ENCODE measurements at regions not wholly inside any gene's neighbourhood (a gene's known extent, or its start where the extent isn't known, plus 50 kb on each side); places are given as distances from the start of the nearest gene placed in this dataset.

- no peaks in the 10 kb centered on the region for H3K36me3 ChIP-seq (ENCODE audit: control insufficient read depth, low read length)
- H4K20me1 ChIP-seq (ENCODE audit: control insufficient read depth, insufficient read depth, low read depth, low read length) = no peaks in the 10 kb centered on the region
- H3K9me2 ChIP-seq (replicated peaks; ENCODE audit: control insufficient read depth, low read length) = no peaks in the 10 kb centered on the region
- H3K79me2 ChIP-seq (ENCODE audit: control insufficient read depth, low read length) = no peaks in the 10 kb centered on the region
- no peak overlapping the region for H3K4me2 ChIP-seq (ENCODE audit: low read length)
- no peaks in the 10 kb centered on the region for H3F3A ChIP-seq (ENCODE audit: control insufficient read depth, insufficient read depth)
- H3K9me3 ChIP-seq (ENCODE audit: control insufficient read depth, insufficient read depth, low read length) = no peaks in the 10 kb centered on the region
- H3K27me3 ChIP-seq (ENCODE audit: control insufficient read depth, low read length) = no peaks in the 10 kb centered on the region
- no peak overlapping the region for H3K4me3 ChIP-seq (ENCODE audit: low read length)
- TF ChIP-seq, protein P1, sequence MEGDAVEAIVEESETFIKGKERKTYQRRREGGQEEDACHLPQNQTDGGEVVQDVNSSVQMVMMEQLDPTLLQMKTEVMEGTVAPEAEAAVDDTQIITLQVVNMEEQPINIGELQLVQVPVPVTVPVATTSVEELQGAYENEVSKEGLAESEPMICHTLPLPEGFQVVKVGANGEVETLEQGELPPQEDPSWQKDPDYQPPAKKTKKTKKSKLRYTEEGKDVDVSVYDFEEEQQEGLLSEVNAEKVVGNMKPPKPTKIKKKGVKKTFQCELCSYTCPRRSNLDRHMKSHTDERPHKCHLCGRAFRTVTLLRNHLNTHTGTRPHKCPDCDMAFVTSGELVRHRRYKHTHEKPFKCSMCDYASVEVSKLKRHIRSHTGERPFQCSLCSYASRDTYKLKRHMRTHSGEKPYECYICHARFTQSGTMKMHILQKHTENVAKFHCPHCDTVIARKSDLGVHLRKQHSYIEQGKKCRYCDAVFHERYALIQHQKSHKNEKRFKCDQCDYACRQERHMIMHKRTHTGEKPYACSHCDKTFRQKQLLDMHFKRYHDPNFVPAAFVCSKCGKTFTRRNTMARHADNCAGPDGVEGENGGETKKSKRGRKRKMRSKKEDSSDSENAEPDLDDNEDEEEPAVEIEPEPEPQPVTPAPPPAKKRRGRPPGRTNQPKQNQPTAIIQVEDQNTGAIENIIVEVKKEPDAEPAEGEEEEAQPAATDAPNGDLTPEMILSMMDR (IDR thresholded peaks at IDR 0.05; ENCODE audit: low read depth, low read length, poor library complexity, severe bottlenecking) = no peak
- no peak for TF ChIP-seq EZH2phosphoT487 (IDR thresholded peaks at IDR 0.05; ENCODE audit: borderline replicate concordance, low read length)
- H3K4me1 ChIP-seq (ENCODE audit: control insufficient read depth, low read length) = no peaks in the 10 kb centered on the region
- H3K27ac ChIP-seq (ENCODE audit: low read depth, low read length) = no peak overlapping the region
Observed at GRCh38 chr3:144127700-144128099, 156.1 kb downstream of the DIPK2A start.

- no peak overlapping the region for H3K27ac ChIP-seq (ENCODE audit: low read depth, low read length)
Observed at GRCh38 chr3:144128108-144128892, 156.7 kb downstream of the DIPK2A start.

GRCh38 chr3:144129536-144130214, 158.1 kb downstream of the DIPK2A start:
- no peaks in the 10 kb centered on the region for H3K4me1 ChIP-seq (ENCODE audit: control insufficient read depth, low read length)
- no peaks in the 10 kb centered on the region for H3K9me2 ChIP-seq (replicated peaks; ENCODE audit: control insufficient read depth, low read length)
- H4K20me1 ChIP-seq (ENCODE audit: control insufficient read depth, insufficient read depth, low read depth, low read length) = no peaks in the 10 kb centered on the region
- H3K27ac ChIP-seq (ENCODE audit: low read depth, low read length) = no peak overlapping the region
- no peak for TF ChIP-seq EZH2phosphoT487 (IDR thresholded peaks at IDR 0.05; ENCODE audit: borderline replicate concordance, low read length)
- TF ChIP-seq, protein P1 (IDR thresholded peaks at IDR 0.05; ENCODE audit: low read depth, low read length, poor library complexity, severe bottlenecking) = no peak
- no peaks in the 10 kb centered on the region for H3K79me2 ChIP-seq (ENCODE audit: control insufficient read depth, low read length)
- no peak overlapping the region for H3K4me2 ChIP-seq (ENCODE audit: low read length)
- H3K4me3 ChIP-seq (ENCODE audit: low read length) = no peak overlapping the region
- H3K36me3 ChIP-seq (ENCODE audit: control insufficient read depth, low read length) = no peaks in the 10 kb centered on the region
- no peaks in the 10 kb centered on the region for H3K9me3 ChIP-seq (ENCODE audit: control insufficient read depth, insufficient read depth, low read length)
- no peaks in the 10 kb centered on the region for H3K27me3 ChIP-seq (ENCODE audit: control insufficient read depth, low read length)
- H3F3A ChIP-seq (ENCODE audit: control insufficient read depth, insufficient read depth) = no peaks in the 10 kb centered on the region

More at GRCh38 chr3:144128108-144128892, 156.7 kb downstream of the DIPK2A start:
- no peaks in the 10 kb centered on the region for H3K79me2 ChIP-seq (ENCODE audit: control insufficient read depth, low read length)
- H3K4me1 ChIP-seq (ENCODE audit: control insufficient read depth, low read length) = no peaks in the 10 kb centered on the region
- H3K9me2 ChIP-seq (replicated peaks; ENCODE audit: control insufficient read depth, low read length) = no peaks in the 10 kb centered on the region
- H3K27me3 ChIP-seq (ENCODE audit: control insufficient read depth, low read length) = no peaks in the 10 kb centered on the region
- no peaks in the 10 kb centered on the region for H3F3A ChIP-seq (ENCODE audit: control insufficient read depth, insufficient read depth)
- H3K4me2 ChIP-seq (ENCODE audit: low read length) = no peak overlapping the region
- H4K20me1 ChIP-seq (ENCODE audit: control insufficient read depth, insufficient read depth, low read depth, low read length) = no peaks in the 10 kb centered on the region
- TF ChIP-seq, protein P1 (IDR thresholded peaks at IDR 0.05; ENCODE audit: low read depth, low read length, poor library complexity, severe bottlenecking) = no peak
- no peak for TF ChIP-seq EZH2phosphoT487 (IDR thresholded peaks at IDR 0.05; ENCODE audit: borderline replicate concordance, low read length)
- no peak overlapping the region for H3K4me3 ChIP-seq (ENCODE audit: low read length)
- no peaks in the 10 kb centered on the region for H3K9me3 ChIP-seq (ENCODE audit: control insufficient read depth, insufficient read depth, low read length)
- H3K36me3 ChIP-seq (ENCODE audit: control insufficient read depth, low read length) = no peaks in the 10 kb centered on the region

Measured in DOHH2 (cell line).